Mucosa of descending colon (tissue), 3 donors: ENCODE measurements at regions not wholly inside any gene's neighbourhood (a gene's known extent, or its start where the extent isn't known, plus 50 kb on each side); places are given as distances from the start of the nearest gene placed in this dataset.

Experiments used
- ATAC-seq: fragments of 200-7000 bp; cut with Tn5 transposase; one replicate; pipeline ENCODE4 v1.9.1; 2020; ENCODE audit warnings: mild to moderate bottlenecking, moderate library complexity
- DNase-seq, 3 donors: peaks; one replicate each; pipeline ENCODE4 v3.0.0-alpha.2; 2020
- H3K36me3 ChIP-seq: fragments of 200-600 bp; one replicate; pipeline ENCODE4 v1.8.0; 2021; ENCODE audit warnings: low read depth, mild to moderate bottlenecking
- H3K4me1 ChIP-seq: fragments of 200-600 bp; one replicate; pipeline ENCODE4 v1.8.0; 2021; ENCODE audit warnings: low read depth, mild to moderate bottlenecking
- H3K4me3 ChIP-seq: fragments of 200-600 bp; one replicate; pipeline ENCODE4 v1.8.0; 2021; ENCODE audit warnings: mild to moderate bottlenecking
- H3K9me3 ChIP-seq: fragments of 200-600 bp; one replicate; pipeline ENCODE4 v1.8.0; 2021; ENCODE audit warnings: mild to moderate bottlenecking
- CTCF ChIP-seq: fragments of 200-600 bp; IDR thresholded peaks from one replicate; pipeline ENCODE4 v1.8.0; 2022; ENCODE audit warnings: antibody characterized with exemption, mild to moderate bottlenecking
- intact Hi-C, 2 donors: fragments of 100-400 bp; cut with DNase I in 1 of 2; cut with micrococcal nuclease in 1 of 2; formaldehyde crosslinking; loops; one replicate each; pipeline versions ENCODE4 v1.11.0 to v1.11.1; 2022; cut with DNase I, micrococcal nuclease
- donor health status: DM: no; HTN: no; CAD: no; lungs with moderate emphysema.
- donor health status: DM: no; HTN: no; CAD: no.
- donor health status: DM: no; HTN: yes; CAD: no.

DNA sequence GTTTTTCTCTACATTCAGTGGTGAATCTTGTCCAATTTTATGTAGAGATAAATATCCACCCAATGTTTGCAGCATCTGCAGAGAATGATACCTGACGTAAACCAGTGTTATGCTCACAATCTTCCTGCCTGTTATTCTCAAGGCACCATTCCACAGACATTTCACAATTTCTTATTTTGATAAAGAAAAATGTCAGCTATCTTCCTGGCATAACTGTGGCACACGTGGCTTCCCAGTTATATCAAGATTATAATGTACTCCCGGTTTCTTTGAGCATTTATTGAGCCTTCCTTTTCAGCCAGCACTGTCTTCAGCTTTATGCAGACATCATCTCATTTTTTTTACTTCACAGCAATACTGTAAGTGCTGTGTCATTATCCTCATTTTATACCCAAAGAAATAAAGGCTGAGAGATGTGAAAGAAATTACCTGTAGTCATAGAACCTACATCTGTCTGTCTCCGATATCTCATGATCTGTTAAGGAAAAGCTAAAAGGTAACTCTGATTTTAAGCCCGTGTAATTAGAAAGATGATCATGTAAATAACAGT, 1300.8 kb upstream of the TENM3 start:
- no peaks in the 10 kb centered on the region for H3K9me3 ChIP-seq
- no peaks in the 10 kb centered on the region for H3K4me1 ChIP-seq
- DNase-seq (no peak), ATAC-seq (no peak)
- intact Hi-C loops: no loop called here
- H3K4me3 ChIP-seq: no peak overlapping the region
- H3K36me3 ChIP-seq: no peaks in the 10 kb centered on the region
- no peak for TF ChIP-seq CTCF

DNA sequence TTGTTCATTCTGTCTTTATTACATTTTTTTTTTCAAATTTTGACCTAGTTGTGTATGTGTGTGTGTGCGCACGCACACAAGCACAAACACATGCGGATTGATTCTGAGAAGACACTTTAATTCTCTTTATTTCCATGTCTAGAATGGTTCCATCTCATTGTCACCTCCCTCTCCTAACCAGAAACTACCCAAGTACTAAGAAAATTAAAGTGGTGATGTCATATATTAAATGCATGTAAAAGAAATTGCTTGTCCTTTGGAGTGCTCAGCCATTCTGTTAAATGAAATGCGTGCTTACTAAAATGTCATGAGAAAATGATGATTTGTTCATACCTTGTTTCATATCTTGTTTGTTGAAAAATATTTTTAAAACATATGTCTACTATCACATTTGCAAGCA, 1297.0 kb upstream of the TENM3 start:
- no peak for TF ChIP-seq CTCF
- no peak overlapping the region for H3K4me3 ChIP-seq
- intact Hi-C loops: no loop called here
- H3K4me1 ChIP-seq: no peaks in the 10 kb centered on the region
- H3K36me3 ChIP-seq: no peaks in the 10 kb centered on the region
- no peak for DNase-seq
- no peaks in the 10 kb centered on the region for H3K9me3 ChIP-seq
- no peak for ATAC-seq

DNA sequence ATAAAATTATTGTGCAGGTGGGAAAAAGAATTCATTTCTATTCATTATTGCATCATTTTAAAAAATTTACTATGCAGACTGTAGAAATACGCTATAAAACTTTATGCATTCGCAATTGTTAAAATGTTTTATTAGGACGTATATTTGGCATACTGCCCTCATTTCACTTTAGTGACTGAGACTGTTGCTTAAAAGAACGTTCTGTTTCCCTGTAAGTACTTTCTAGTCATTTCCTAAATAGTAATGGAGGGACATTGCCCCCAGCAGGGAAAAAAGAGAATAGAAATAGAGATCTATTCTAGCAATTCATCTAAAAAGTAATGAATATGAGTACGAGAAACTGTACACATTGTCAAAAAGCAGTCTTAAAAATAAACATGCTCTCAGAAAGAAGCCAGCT, 1295.8 kb upstream of the TENM3 start:
- intact Hi-C loops: no loop called here

DNA sequence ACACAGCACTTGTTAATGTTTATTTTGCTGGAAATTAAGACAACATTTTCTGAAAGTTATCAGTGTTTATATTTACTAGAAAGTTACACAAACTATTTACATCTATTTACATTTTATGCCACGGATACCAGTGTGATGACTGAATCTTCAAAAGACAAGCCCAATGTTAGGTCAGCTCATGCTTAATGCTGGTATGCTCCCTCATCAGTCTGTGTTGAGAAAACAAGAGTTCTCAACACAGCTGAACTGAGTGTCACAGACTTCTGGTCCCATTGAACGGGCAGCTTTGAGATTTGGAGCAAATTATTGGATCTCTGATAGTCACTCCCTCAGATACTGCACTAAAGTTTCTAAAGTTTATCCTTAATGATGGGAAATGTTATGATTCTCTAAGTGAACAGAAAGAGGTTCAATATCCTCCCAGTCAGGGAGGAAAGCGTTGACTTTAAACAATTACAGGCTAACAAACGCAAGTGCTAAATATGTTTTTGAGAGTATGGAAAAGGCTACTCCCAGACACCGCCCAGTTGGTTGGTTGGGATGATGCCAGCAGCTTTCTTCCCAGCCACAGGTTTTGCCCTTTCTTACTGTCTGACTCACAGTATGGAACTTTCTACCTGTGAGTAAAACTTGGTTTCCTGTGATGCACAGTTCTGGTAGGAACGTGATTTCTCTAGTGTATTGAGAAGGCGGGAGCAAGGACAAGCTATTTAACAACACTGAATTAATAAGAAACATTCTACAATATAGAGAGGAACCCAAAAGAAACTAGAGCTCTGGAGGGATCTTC, 1293.6 kb upstream of the TENM3 start:
- no peak for DNase-seq
- Histone ChIP-seq H3K4me3 (no peak overlapping the region), H3K4me1 (no peaks in the 10 kb centered on the region), H3K36me3 (no peaks in the 10 kb centered on the region), H3K9me3 (no peaks in the 10 kb centered on the region)
- intact Hi-C loops: no loop called here
- ATAC-seq: no peak
- no peak for TF ChIP-seq CTCF

More for the DNA sequence above, 1295.8 kb upstream of the TENM3 start:
- Histone ChIP-seq H3K9me3 (no peaks in the 10 kb centered on the region), H3K4me1 (no peaks in the 10 kb centered on the region), H3K36me3 (no peaks in the 10 kb centered on the region), H3K4me3 (no peak overlapping the region)
- ATAC-seq (no peak), DNase-seq (no peak)
- no peak for TF ChIP-seq CTCF

DNA sequence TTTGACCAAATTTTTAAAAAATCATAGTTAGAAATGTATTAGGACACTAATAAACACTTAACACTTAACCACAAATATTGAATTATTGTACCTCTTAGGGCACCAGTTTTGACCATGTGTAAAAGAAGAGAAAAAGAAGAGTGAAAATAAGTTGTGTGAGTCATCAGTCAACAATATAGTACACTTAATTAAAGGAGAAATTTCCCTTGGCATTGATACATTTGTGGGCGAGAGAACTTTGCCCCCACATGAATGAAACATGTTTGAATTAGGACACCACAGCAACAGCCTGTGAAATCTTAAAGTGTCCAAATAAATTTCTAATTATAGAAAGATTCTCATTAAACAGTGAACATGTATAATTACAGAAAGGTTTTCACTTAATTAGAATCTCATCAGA, 1292.8 kb upstream of the TENM3 start:
- intact Hi-C loops: no loop called here
- no peak for DNase-seq
- TF ChIP-seq CTCF: no peak
- Histone ChIP-seq H3K9me3 (no peaks in the 10 kb centered on the region), H3K36me3 (no peaks in the 10 kb centered on the region), H3K4me1 (no peaks in the 10 kb centered on the region), H3K4me3 (no peak overlapping the region)
- no peak for ATAC-seq
